Suprapubic skin (tissue), 4 donors: ENCODE measurements at regions not wholly inside any gene's neighbourhood (a gene's known extent, or its start where the extent isn't known, plus 50 kb on each side); places are given as distances from the start of the nearest gene placed in this dataset.

Experiments used
- CTCF ChIP-seq, 2 donors: fragments of 200-600 bp in 1 of 2; fragments of 450-650 bp in 1 of 2; sonication (generic) in 1 of 2; IDR thresholded peaks; one replicate each; pipeline ENCODE4 v1.5.1; 2016 to 2019; ENCODE audit warnings: antibody characterized with exemption in 2 of 2, mild to moderate bottlenecking in 1 of 2, moderate library complexity in 1 of 2
- POLR2A ChIP-seq, 2 donors: fragments of 450-650 bp; IDR thresholded peaks; one replicate each; pipeline ENCODE4 v1.6.1; 2017; ENCODE audit warnings: antibody characterized with exemption in 2 of 2, mild to moderate bottlenecking in 2 of 2, moderate library complexity in 2 of 2
- POLR2AphosphoS5 ChIP-seq, 3 donors: sonication (generic); formaldehyde crosslinking; IDR thresholded peaks; one replicate each; pipeline ENCODE4 v1.6.1; 2017; ENCODE audit warnings: antibody characterized with exemption in 3 of 3

- TF ChIP-seq POLR2A (IDR thresholded peaks at IDR 0.05): no peak
- TF ChIP-seq CTCF (IDR thresholded peaks at IDR 0.05): no peak
- no peak for TF ChIP-seq POLR2AphosphoS5 (IDR thresholded peaks at IDR 0.05)
These were observed 93.3 kb upstream of the LINC01488 start for GRCh38 chr11:69388210-69388609.
